ENCODE measurements at regions not wholly inside any gene's neighbourhood (a gene's known extent, or its start where the extent isn't known, plus 50 kb on each side); places are given as distances from the start of the nearest gene placed in this dataset.
"Not testable (repeated sequence)": the region's sequence is repeated elsewhere in the genome, so short reads cannot be mapped to it uniquely, and the experiment has no call there.

DNA sequence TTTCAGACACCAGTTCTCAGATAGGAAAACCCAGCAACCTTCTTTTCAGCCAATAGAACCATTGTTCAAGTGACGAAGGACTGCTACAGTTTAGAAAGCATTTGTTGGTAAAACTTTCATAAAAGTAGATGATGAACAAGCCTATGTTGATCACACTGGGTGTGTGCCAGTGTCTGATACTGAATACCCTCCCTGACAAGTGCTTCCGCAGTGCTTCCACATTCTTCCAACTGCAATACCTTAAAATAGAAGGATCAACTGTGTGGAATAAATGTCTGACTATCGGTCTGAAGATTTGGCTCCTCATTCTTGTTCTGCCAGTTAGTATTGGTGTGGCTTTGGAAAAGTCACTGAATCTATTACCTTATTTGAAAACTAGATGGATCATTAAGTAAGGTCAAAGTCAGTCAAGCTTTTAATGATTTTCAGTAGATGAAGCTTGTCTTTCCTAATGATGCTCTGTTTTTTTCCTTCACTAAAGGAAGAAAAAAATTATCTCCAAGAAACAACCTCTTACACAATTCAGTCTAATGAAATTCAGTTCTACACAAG is 479.4 kb upstream of the CBLB start:
- ChIA-PET POLR2A (no interaction called here), CTCF (interaction anchor here (1.4 kb wide), 1 partner anchor 14 kb away, joined by 3 read pairs; no protein-coding TSS in a partner anchor)
- DNase-seq (ENCODE audit: low read depth, low spot score) = no peak
- TF ChIP-seq, protein P1, sequence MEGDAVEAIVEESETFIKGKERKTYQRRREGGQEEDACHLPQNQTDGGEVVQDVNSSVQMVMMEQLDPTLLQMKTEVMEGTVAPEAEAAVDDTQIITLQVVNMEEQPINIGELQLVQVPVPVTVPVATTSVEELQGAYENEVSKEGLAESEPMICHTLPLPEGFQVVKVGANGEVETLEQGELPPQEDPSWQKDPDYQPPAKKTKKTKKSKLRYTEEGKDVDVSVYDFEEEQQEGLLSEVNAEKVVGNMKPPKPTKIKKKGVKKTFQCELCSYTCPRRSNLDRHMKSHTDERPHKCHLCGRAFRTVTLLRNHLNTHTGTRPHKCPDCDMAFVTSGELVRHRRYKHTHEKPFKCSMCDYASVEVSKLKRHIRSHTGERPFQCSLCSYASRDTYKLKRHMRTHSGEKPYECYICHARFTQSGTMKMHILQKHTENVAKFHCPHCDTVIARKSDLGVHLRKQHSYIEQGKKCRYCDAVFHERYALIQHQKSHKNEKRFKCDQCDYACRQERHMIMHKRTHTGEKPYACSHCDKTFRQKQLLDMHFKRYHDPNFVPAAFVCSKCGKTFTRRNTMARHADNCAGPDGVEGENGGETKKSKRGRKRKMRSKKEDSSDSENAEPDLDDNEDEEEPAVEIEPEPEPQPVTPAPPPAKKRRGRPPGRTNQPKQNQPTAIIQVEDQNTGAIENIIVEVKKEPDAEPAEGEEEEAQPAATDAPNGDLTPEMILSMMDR (IDR thresholded peaks at IDR 0.05; ENCODE audit: insufficient read depth, low read length, missing control alignments) = no peak
- no peak overlapping the region for H3K4me3 ChIP-seq (ENCODE audit: low read depth, low read length)

GRCh38 chr3:106349191-106349881 is 480.5 kb upstream of the CBLB start:
- no peak for DNase-seq (ENCODE audit: low read depth, low spot score)
- ChIA-PET POLR2A (no interaction called here), CTCF (interaction anchor here (1.2 to 1.4 kb wide), 2 partner anchors 13 to 18 kb away, joined by 3 read pairs; no protein-coding TSS in a partner anchor)

GRCh38 chr3:106355873-106356272 is 487.1 kb upstream of the CBLB start:
- ChIA-PET CTCF (no interaction called here), POLR2A (no interaction called here)
- TF ChIP-seq, protein P1 (IDR thresholded peaks at IDR 0.05; ENCODE audit: insufficient read depth, low read length, missing control alignments) = no peak
- DNase-seq (ENCODE audit: low read depth, low spot score) = no peak
- H3K4me3 ChIP-seq (ENCODE audit: low read depth, low read length) = no peak overlapping the region

More at GRCh38 chr3:106349191-106349881, 480.5 kb upstream of the CBLB start:
- TF ChIP-seq, protein P1 (IDR thresholded peaks at IDR 0.05; ENCODE audit: insufficient read depth, low read length, missing control alignments) = no peak
- H3K4me3 ChIP-seq (ENCODE audit: low read depth, low read length) = no peak overlapping the region

- ChIA-PET POLR2A (no interaction called here), CTCF (no interaction called here)
- no peak for DNase-seq (ENCODE audit: low read depth, low spot score)
- no peak overlapping the region for H3K4me3 ChIP-seq (ENCODE audit: low read depth, low read length)
- TF ChIP-seq, protein P1 (IDR thresholded peaks at IDR 0.05; ENCODE audit: insufficient read depth, low read length, missing control alignments) = no peak
Measured at GRCh38 chr3:106359692-106360091, 490.9 kb upstream of the CBLB start.

DNA sequence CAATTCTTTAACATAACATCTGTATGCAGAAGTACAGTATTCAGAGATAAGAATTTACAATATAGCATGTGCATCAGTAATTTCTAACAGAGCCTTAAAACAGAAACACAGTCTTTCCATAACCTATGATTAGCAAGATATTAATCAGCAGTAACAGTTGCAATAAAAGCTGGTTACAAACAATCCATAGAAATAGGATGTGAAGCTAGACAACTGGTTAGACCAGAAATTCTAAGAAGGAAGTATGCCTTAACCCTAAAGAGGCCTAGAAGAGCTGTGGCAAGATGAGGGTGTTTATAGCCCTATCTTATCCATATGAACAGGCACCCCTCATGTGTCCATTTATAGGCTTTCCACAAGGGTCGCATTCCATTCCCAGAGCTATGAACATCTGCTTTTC is 492.1 kb upstream of the CBLB start:
- H3K4me3 ChIP-seq (ENCODE audit: low read depth, low read length); POLR2A ChIA-PET; DNase-seq (ENCODE audit: low read depth, low spot score); CTCF ChIA-PET: not testable (repeated sequence)

DNA sequence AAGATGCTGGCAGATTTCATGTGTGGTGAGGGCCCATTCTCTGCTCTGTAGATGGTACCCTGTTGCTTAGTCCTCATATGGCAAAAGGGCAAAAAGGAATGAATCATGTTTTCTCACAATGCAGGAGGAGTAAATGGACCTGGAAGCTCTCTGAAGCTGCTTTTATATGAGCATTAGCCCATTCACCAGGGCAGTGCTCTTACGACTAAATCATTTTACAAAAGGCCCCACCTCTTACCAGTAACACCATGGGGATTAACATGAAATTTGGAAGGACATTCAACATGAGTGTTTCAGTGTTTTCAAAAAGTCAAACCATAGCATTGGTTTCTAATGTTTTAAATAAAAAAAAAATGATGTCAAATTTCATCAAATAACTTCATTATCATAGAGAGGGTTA is 495.7 kb upstream of the CBLB start:
- ChIA-PET CTCF (no interaction called here), POLR2A (no interaction called here)
- DNase-seq (ENCODE audit: low read depth, low spot score) = no peak
- H3K4me3 ChIP-seq (ENCODE audit: low read depth, low read length) = no peak overlapping the region
- TF ChIP-seq, protein P1 (IDR thresholded peaks at IDR 0.05; ENCODE audit: insufficient read depth, low read length, missing control alignments) = no peak

All from AG04449 (cell line).